ENCODE measurements at regions not wholly inside any gene's neighbourhood (a gene's known extent, or its start where the extent isn't known, plus 50 kb on each side); places are given as distances from the start of the nearest gene placed in this dataset.
A peak's percentile ranks its signal among the peaks of the same experiment; 100 is the strongest.

DNA sequence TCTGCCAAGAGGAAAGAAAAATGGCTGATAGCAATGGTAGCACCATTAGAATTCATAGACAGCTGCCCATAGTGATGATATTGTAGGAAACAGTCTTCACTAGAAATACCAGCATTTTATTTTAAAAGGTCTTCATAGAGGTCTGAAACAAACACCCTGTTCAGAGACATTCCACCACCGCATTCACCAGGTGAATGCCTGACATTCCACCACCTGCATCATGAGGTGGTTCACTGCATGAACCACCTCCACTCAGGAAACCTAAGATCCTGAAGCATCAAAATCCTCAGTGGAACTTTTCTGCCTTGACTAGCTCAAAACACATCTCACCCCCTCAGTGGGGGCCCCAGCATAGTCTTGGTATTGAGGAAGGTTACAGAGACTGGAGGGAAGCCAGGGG lies 91.5 kb upstream of the COX10 start:
- H3K4me2 ChIP-seq: no peak overlapping the region
- no peak overlapping the region for H3K9ac ChIP-seq
- H3K27me3 ChIP-seq: no peaks in the 10 kb centered on the region

DNA sequence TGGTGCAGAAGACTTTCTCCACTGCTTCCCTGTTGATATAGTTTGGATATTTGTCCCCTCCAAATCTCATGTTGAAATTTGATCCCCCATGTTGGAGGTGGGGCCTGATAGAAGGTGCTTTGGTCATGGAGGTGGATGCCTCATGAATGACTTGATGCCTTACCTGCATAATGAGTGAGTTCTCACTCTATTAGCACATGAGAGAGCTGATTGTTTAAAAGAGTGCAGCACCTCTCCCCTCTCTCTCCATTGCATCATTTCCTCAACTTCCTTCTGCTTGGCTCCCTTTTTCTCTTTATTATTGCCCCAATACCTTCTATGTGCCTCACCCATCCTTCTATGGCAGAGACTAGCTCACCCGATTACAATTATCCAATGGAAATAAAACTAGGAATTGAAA lies 90.8 kb upstream of the COX10 start:
- no peaks in the 10 kb centered on the region for H4K20me1 ChIP-seq
- peak overlapping the region in 1 of 11 experiments; percentile 13; a peak in 1 of 22 replicates for H3K4me2 ChIP-seq
- no peak for TF ChIP-seq Cebpa-rat (IDR thresholded peaks at IDR 0.05)
- H3K9ac ChIP-seq: no peak overlapping the region
- H3K36me3 ChIP-seq: peaks cover 0 to 27% (median 18%) of the 10 kb centered on the region in 11 experiments; a peak in 12 of 22 replicates
- H3K4me1 ChIP-seq: no peaks in the 10 kb centered on the region
- H3K27ac ChIP-seq: no peak overlapping the region
- H3K4me3 ChIP-seq: no peak overlapping the region
- no peaks in the 10 kb centered on the region for H3K27me3 ChIP-seq
- H3K9me3 ChIP-seq (replicated peaks in 1 of 11): peaks cover 0 to 20% (median 9%) of the 10 kb centered on the region in 11 experiments; a peak in 8 of 22 replicates

More for the DNA sequence above, 91.5 kb upstream of the COX10 start:
- peaks cover 0 to 23% (median 15%) of the 10 kb centered on the region in 11 experiments; a peak in 11 of 22 replicates for H3K36me3 ChIP-seq
- H3K4me3 ChIP-seq: no peak overlapping the region
- H4K20me1 ChIP-seq: no peaks in the 10 kb centered on the region
- peaks cover 0 to 20% (median 9%) of the 10 kb centered on the region in 11 experiments; a peak in 8 of 22 replicates for H3K9me3 ChIP-seq (replicated peaks in 1 of 11)
- no peak for TF ChIP-seq Cebpa-rat (IDR thresholded peaks at IDR 0.05)
- no peak overlapping the region for H3K27ac ChIP-seq
- no peaks in the 10 kb centered on the region for H3K4me1 ChIP-seq

- Histone ChIP-seq H3K27ac (no peak overlapping the region), H3K9ac (no peak overlapping the region), H3K9me3 (replicated peaks in 1 of 11) (peaks cover 0 to 12% (median 3%) of the 10 kb centered on the region in 11 experiments; a peak in 7 of 22 replicates), H3K4me3 (no peak overlapping the region), H3K36me3 (peaks cover 0 to 26% (median 18%) of the 10 kb centered on the region in 11 experiments; a peak in 11 of 22 replicates), H3K4me2 (no peak overlapping the region), H3K27me3 (no peaks in the 10 kb centered on the region), H3K4me1 (peaks cover 0 to 5% (median 0%) of the 10 kb centered on the region in 10 experiments; a peak in 3 of 20 replicates), H4K20me1 (no peaks in the 10 kb centered on the region)
- TF ChIP-seq Cebpa-rat (IDR thresholded peaks at IDR 0.05): no peak
Observed at GRCh38 chr17:13981881-13982280, 87.4 kb upstream of the COX10 start.

- H3K4me1 ChIP-seq: peaks cover 0 to 6% (median 0%) of the 10 kb centered on the region in 10 experiments; a peak in 3 of 20 replicates
- TF ChIP-seq Cebpa-rat (IDR thresholded peaks at IDR 0.05): no peak
- peaks cover 0 to 9% (median 0%) of the 10 kb centered on the region in 11 experiments; a peak in 1 of 22 replicates for H3K9me3 ChIP-seq (replicated peaks in 1 of 11)
- H3K27ac ChIP-seq: no peak overlapping the region
- H3K4me2 ChIP-seq: no peak overlapping the region
- no peak overlapping the region for H3K4me3 ChIP-seq
- no peaks in the 10 kb centered on the region for H3K27me3 ChIP-seq
- no peaks in the 10 kb centered on the region for H4K20me1 ChIP-seq
- no peak overlapping the region for H3K9ac ChIP-seq
- H3K36me3 ChIP-seq: peaks cover 0 to 23% (median 18%) of the 10 kb centered on the region in 11 experiments; a peak in 11 of 22 replicates
Observed at GRCh38 chr17:13984956-13985355, 84.3 kb upstream of the COX10 start.

DNA sequence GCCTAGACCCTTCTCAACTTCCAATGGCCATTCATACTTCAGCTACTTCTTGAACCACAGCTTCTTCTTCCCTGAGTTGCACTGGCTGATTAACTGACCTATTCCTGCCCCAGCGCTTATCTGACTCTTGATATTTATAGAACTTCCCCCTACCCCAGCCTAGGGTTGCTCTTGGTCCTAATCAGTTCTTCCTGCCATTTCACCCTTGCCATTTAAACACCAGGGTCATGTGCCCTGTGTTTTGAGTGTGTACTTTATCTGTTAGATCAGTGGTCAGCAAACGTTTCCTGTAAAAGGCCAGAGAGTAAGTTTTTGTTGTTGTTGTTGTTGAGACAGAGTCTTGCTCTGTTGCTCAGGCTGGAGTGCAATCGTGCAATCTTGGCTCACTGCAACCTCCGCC lies 82.4 kb upstream of the COX10 start:
- H3K4me1 ChIP-seq: peaks cover 0 to 9% (median 0%) of the 10 kb centered on the region in 10 experiments; a peak in 3 of 20 replicates
- H4K20me1 ChIP-seq: no peaks in the 10 kb centered on the region
- no peak overlapping the region for H3K9ac ChIP-seq
- no peaks in the 10 kb centered on the region for H3K9me3 ChIP-seq (replicated peaks in 1 of 11)
- TF ChIP-seq Cebpa-rat (IDR thresholded peaks at IDR 0.05): no peak
- peaks cover 0 to 23% (median 10%) of the 10 kb centered on the region in 11 experiments; a peak in 8 of 22 replicates for H3K36me3 ChIP-seq
- H3K27me3 ChIP-seq: no peaks in the 10 kb centered on the region
- H3K4me3 ChIP-seq: no peak overlapping the region
- peak overlapping the region in 1 of 11 experiments; percentile 22; a peak in 2 of 22 replicates for H3K4me2 ChIP-seq
- no peak overlapping the region for H3K27ac ChIP-seq

DNA sequence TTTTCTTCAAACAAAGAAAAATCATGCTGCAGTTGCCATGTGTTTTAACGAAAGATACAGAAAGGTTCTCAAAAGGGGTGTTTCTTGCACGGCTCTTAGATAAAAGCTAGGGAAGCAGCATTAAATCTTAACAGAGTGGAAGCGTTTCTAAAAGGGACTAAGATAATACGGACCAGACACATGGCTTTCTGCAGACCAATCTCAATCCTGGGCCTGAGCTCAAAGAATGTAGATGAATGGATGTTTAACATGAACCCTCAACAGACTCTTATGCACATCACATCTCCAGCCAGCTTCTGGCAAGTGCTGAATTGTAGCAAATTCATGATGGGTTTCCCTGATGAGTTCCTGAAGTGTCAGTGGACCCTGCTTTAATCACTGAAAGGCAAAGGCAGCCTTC lies 80.2 kb upstream of the COX10 start:
- Histone ChIP-seq H3K4me2 (no peak overlapping the region), H3K27ac (no peak overlapping the region), H3K36me3 (peaks cover 0 to 8% (median 0%) of the 10 kb centered on the region in 11 experiments; a peak in 1 of 22 replicates), H3K27me3 (no peaks in the 10 kb centered on the region), H3K9ac (no peak overlapping the region), H3K9me3 (replicated peaks in 1 of 11) (no peaks in the 10 kb centered on the region), H4K20me1 (no peaks in the 10 kb centered on the region), H3K4me1 (peaks cover 0 to 11% (median 0%) of the 10 kb centered on the region in 10 experiments; a peak in 3 of 20 replicates), H3K4me3 (no peak overlapping the region)
- no peak for TF ChIP-seq Cebpa-rat (IDR thresholded peaks at IDR 0.05)

DNA sequence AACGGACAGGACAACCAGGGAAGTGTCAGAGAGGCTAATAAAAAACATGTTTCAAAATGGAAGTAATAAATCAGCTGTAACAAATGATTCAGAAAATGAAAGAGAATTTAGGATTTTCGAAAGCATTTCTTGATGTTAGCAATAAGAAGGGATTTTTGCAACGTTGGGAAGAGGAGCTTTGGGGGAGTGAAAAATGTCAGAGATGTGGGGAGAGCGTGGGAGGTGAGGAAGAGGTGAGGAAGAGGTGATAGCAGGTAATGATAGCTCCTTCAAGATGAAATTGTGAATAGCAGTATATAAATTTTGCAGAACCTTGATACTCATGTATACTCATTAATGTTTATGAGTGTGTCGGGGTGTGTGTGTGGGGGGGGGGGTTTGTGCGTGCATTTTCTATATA lies 76.2 kb upstream of the COX10 start:
- no peaks in the 10 kb centered on the region for H3K9me3 ChIP-seq (replicated peaks in 1 of 11)
- TF ChIP-seq Cebpa-rat (IDR thresholded peaks at IDR 0.05): no peak
- H3K27me3 ChIP-seq: no peaks in the 10 kb centered on the region
- H3K4me2 ChIP-seq: no peak overlapping the region
- H4K20me1 ChIP-seq: no peaks in the 10 kb centered on the region
- H3K4me3 ChIP-seq: no peak overlapping the region
- H3K9ac ChIP-seq: no peak overlapping the region
- H3K4me1 ChIP-seq: 0 out of 20 replicates have a peak, but pooled peaks cover 0 to 5% (median 0%) of the 10 kb centered on the region in 10 experiments
- H3K36me3 ChIP-seq: peaks cover 0 to 11% (median 0%) of the 10 kb centered on the region in 11 experiments; a peak in 1 of 22 replicates
- no peak overlapping the region for H3K27ac ChIP-seq

- Histone ChIP-seq H3K9me3 (replicated peaks in 1 of 11) (no peaks in the 10 kb centered on the region), H3K4me1 (0 out of 20 replicates have a peak, but pooled peaks cover 0 to 5% (median 0%) of the 10 kb centered on the region in 10 experiments), H3K36me3 (peaks cover 0 to 11% (median 0%) of the 10 kb centered on the region in 11 experiments; a peak in 1 of 22 replicates), H3K9ac (no peak overlapping the region), H3K4me3 (no peak overlapping the region), H4K20me1 (no peaks in the 10 kb centered on the region), H3K27ac (no peak overlapping the region), H3K27me3 (no peaks in the 10 kb centered on the region), H3K4me2 (no peak overlapping the region)
- no peak for TF ChIP-seq Cebpa-rat (IDR thresholded peaks at IDR 0.05)
Observed at GRCh38 chr17:13994050-13994449, 75.3 kb upstream of the COX10 start.

DNA sequence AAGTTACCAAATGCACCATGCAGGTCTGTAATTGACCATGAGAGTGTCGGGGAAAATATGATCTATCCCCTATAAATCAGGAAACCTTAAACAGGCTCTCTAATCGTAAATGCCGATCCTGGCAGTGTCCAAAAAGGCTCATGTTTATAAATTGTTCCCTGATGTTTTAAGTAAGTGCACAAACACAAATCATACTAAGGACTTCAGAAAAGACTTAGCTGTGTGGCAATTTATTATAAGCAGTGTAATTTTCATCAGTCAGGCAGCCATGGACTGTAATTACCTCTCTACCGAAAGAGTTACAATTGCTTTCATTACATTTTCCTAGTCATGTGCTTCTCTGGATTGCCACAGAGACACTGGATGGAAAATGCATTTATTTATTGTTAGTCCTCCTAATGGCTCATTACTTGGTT lies 73.4 kb upstream of the COX10 start:
- H3K9ac ChIP-seq: no peak overlapping the region
- no peak overlapping the region for H3K4me3 ChIP-seq
- H3K4me1 ChIP-seq: 0 out of 20 replicates have a peak, but pooled peaks cover 0 to 5% (median 0%) of the 10 kb centered on the region in 10 experiments
- H3K9me3 ChIP-seq (replicated peaks in 1 of 11): peaks cover 0 to 9% (median 6%) of the 10 kb centered on the region in 11 experiments; a peak in 9 of 22 replicates
- H3K36me3 ChIP-seq: peaks cover 0 to 9% (median 2%) of the 10 kb centered on the region in 11 experiments; a peak in 6 of 22 replicates
- no peak overlapping the region for H3K27ac ChIP-seq
- no peaks in the 10 kb centered on the region for H4K20me1 ChIP-seq
- H3K27me3 ChIP-seq: no peaks in the 10 kb centered on the region
- no peak overlapping the region for H3K4me2 ChIP-seq
- no peak for TF ChIP-seq Cebpa-rat (IDR thresholded peaks at IDR 0.05)
